K562 (cell line): ENCODE measurements at regions not wholly inside any gene's neighbourhood (a gene's known extent, or its start where the extent isn't known, plus 50 kb on each side); places are given as distances from the start of the nearest gene placed in this dataset.

Experiments used
- ATAC-seq: fragments of 200-7000 bp; cut with Tn5 transposase; 3 replicates; pipeline ENCODE4 v1.9.1; 2020; ENCODE audit warnings: moderate library complexity
- BruUV-seq: library from RNA; stranded (reverse); fragments of 400-500 nt; replicated peaks from 2 replicates; lab custom pipeline; 2021; lab: Mats Ljungman, UMichigan
- CTCF ChIA-PET: fragments of 300-600 bp; formaldehyde crosslinking; extraction: SDS; loops from one replicate; lab custom pipeline; 2021; ENCODE audit warnings: low intra/inter-chr PET ratio; lab: Yijun Ruan, JAX
- POLR2A ChIA-PET: fragments of 300-600, 350-650 bp; sonication (Branson Sonifier 250); formaldehyde crosslinking; extraction: SDS; loops from one replicate; lab custom pipeline; 2021; ENCODE audit warnings: antibody characterized with exemption, inconsistent platforms; lab: Yijun Ruan, JAX
- DNase-seq, 4 experiments: peaks; one replicate each; pipeline versions ENCODE4 v3.0.0 to v3.0.0-alpha.2; 2011 to 2018; ENCODE audit warnings: low spot score in 3 of 4, mixed read lengths in 3 of 4; ENCODE audit errors: extremely low read depth in 1 of 4
- FAIRE-seq: peaks from 2 replicates; lab custom pipeline; 2011; peaks lifted over from hg19 to GRCh38; lab: Jason Lieb, UNC
- H2AFZ ChIP-seq: 2 replicates; pipeline ENCODE4 v1.6.0; 2011; ENCODE audit warnings: low read depth, low read length, control low read depth, inconsistent platforms
- H3K27ac ChIP-seq: fragments of 200-600 bp; 3 replicates; pipeline ENCODE4 v1.8.0; 2011; ENCODE audit warnings: low read depth, mild to moderate bottlenecking, control low read depth, inconsistent platforms, low read length, moderate library complexity, mixed read lengths; ENCODE audit errors: extremely low read depth
- H3K27me3 ChIP-seq, 2 experiments: fragments of 300-600 bp in 1 of 2; 2 replicates in 1 of 2; 3 replicates in 1 of 2; pipeline versions ENCODE4 v1.6.0 to v1.8.0; 2011; ENCODE audit warnings: inconsistent platforms in 2 of 2, low read length in 2 of 2, mild to moderate bottlenecking in 1 of 2, mixed read lengths in 1 of 2, moderate library complexity in 1 of 2; ENCODE audit not compliant: control insufficient read depth in 2 of 2, insufficient read depth in 2 of 2
- H3K36me3 ChIP-seq: fragments of 300-600 bp; 3 replicates; pipeline ENCODE4 v1.8.0; 2011; ENCODE audit warnings: mild to moderate bottlenecking, low read length, inconsistent platforms; ENCODE audit not compliant: control insufficient read depth, insufficient read depth
- H3K4me1 ChIP-seq, 2 experiments: fragments of 200-600 bp in 1 of 2; replicated peaks in 1 of 2; 2 replicates in 1 of 2; 3 replicates in 1 of 2; pipeline versions ENCODE4 v1.5.1 to v1.8.0; 2011; ENCODE audit warnings: inconsistent platforms in 2 of 2, low read length in 2 of 2, mild to moderate bottlenecking in 1 of 2, mixed read lengths in 1 of 2, moderate library complexity in 1 of 2; ENCODE audit not compliant: control insufficient read depth in 2 of 2, insufficient read depth in 2 of 2
- H3K4me2 ChIP-seq: 2 replicates; pipeline ENCODE4 v1.6.1; 2011; ENCODE audit warnings: low read length, control low read depth, inconsistent platforms, mixed read lengths; ENCODE audit not compliant: insufficient read depth
- H3K4me3 ChIP-seq: fragments of 200-600 bp; sonication (generic), shearing (Covaris generic); 2 replicates; pipeline ENCODE4 v1.5.1; 2016; ENCODE audit warnings: control low read depth, inconsistent platforms
- H3K79me2 ChIP-seq: fragments of 200-600 bp; 3 replicates; pipeline ENCODE4 v1.8.0; 2011; ENCODE audit warnings: low read length, inconsistent platforms; ENCODE audit not compliant: control insufficient read depth, insufficient read depth
- H3K9ac ChIP-seq, 2 experiments: 2 replicates each; pipeline versions ENCODE4 v1.6.0 to v1.6.1; 2011; ENCODE audit warnings: low read depth in 2 of 2, low read length in 2 of 2, control low read depth in 1 of 2, inconsistent platforms in 1 of 2, mild to moderate bottlenecking in 1 of 2, mixed read lengths in 1 of 2; ENCODE audit not compliant: insufficient read depth in 1 of 2
- H3K9me1 ChIP-seq: one replicate; pipeline ENCODE4 v1.6.0; 2011; ENCODE audit warnings: inconsistent platforms, mild to moderate bottlenecking, low read length, moderate library complexity; ENCODE audit not compliant: control insufficient read depth, insufficient read depth
- H3K9me3 ChIP-seq: replicated peaks from 2 replicates; pipeline ENCODE4 v1.5.1; 2011; ENCODE audit warnings: low read depth, low read length, inconsistent platforms; ENCODE audit not compliant: control insufficient read depth, insufficient read depth
- H4K20me1 ChIP-seq: replicated peaks from 2 replicates; pipeline ENCODE4 v1.6.1; 2011; ENCODE audit warnings: low read length, inconsistent platforms, mixed read lengths; ENCODE audit not compliant: control insufficient read depth, insufficient read depth
- ARID3A ChIP-seq: IDR thresholded peaks from 2 replicates; pipeline ENCODE4 v1.6.1; 2012; ENCODE audit warnings: low read depth, low read length, improper control_type of control experiment, borderline replicate concordance
- BHLHE40 ChIP-seq: IDR thresholded peaks from 2 replicates; pipeline ENCODE4 v1.6.1; 2011; ENCODE audit warnings: low read length, improper control_type of control experiment
- CREBBP ChIP-seq: IDR thresholded peaks from one replicate; pipeline ENCODE4 v1.6.1; 2012; ENCODE audit warnings: low read depth, mild to moderate bottlenecking, control low read depth, inconsistent platforms, low read length
- ID3 ChIP-seq, 2 experiments: fragments of 250-450 bp in 1 of 2; fragments of 450-650 bp in 1 of 2; sonication (Bioruptor Pico) in 1 of 2; IDR thresholded peaks; 2 replicates each; pipeline versions ENCODE4 v1.6.1 to v1.8.0; 2016 to 2021; ENCODE audit warnings: mild to moderate bottlenecking in 2 of 2, moderate library complexity in 2 of 2, missing compliant biosample characterization in 1 of 2, missing genetic modification characterization in 1 of 2
- MECOM ChIP-seq: fragments of 250-450 bp; sonication (Bioruptor Pico); IDR thresholded peaks from 2 replicates; pipeline ENCODE4 v1.8.0; 2022; ENCODE audit warnings: inconsistent platforms
- PYGO2 ChIP-seq: fragments of 450-650 bp; IDR thresholded peaks from 2 replicates; pipeline ENCODE4 v1.6.1; 2016; ENCODE audit warnings: mild to moderate bottlenecking, missing genetic modification characterization, moderate library complexity, missing compliant biosample characterization
- SRSF3 ChIP-seq: fragments of 200-400 bp; formaldehyde crosslinking; IDR thresholded peaks from 2 replicates; pipeline ENCODE4 v1.6.1; 2016; ENCODE audit warnings: mild to moderate bottlenecking, low read length, moderate library complexity; ENCODE audit not compliant: insufficient read depth
- ZBTB40 ChIP-seq, 2 experiments: fragments of 450-650 bp in 1 of 2; sonication (generic) in 1 of 2; formaldehyde crosslinking in 1 of 2; IDR thresholded peaks; 2 replicates each; pipeline versions ENCODE4 v1.7.1 to v1.9.0; 2016 to 2022; ENCODE audit warnings: inconsistent platforms in 1 of 2, mild to moderate bottlenecking in 1 of 2, missing genetic modification reagents in 1 of 2
- ZNF133 ChIP-seq: fragments of 250-450 bp; sonication (Bioruptor Pico); IDR thresholded peaks from 2 replicates; pipeline ENCODE4 v1.4.0; 2020; ENCODE audit warnings: mild to moderate bottlenecking
- ZNF143 ChIP-seq: sonication (generic); formaldehyde crosslinking; IDR thresholded peaks from 2 replicates; pipeline ENCODE4 v1.9.0; 2022; ENCODE audit warnings: mild to moderate bottlenecking, missing genetic modification reagents
- ZNF584 ChIP-seq: fragments of 200-800 bp; sonication (Bioruptor generic); IDR thresholded peaks from 2 replicates; pipeline ENCODE4 v1.6.1; 2016; ENCODE audit warnings: low read depth, mild to moderate bottlenecking, missing genetic modification characterization, missing compliant biosample characterization
- WGBS: fragments of 100-300 bp; shearing (Covaris generic); methylation state at CpG from one replicate; pipeline ENCODE4 v1.1.6; 2016; ENCODE audit warnings: low coverage, mixed read lengths; ENCODE audit not compliant: insufficient coverage; ENCODE audit errors: missing lambda C conversion rate; 5-methylcytosine and 5-hydroxymethylcytosine counted together
- in situ Hi-C: fragments of 300-500 bp; cut with MboI; formaldehyde crosslinking; loops from 4 replicates; pipeline ENCODE4 v1.15.0; 2018; ENCODE audit warnings: inconsistent platforms, mixed read lengths
- intact Hi-C: fragments of 100-400 bp; cut with micrococcal nuclease; formaldehyde crosslinking; loops from 2 replicates; pipeline ENCODE4 v1.14.2; 2022

GRCh38 chr1:189941922-189942321 is 535.7 kb downstream of the BRINP3 start:
- DNase-seq (no peak), FAIRE-seq (no peak), ATAC-seq (no peak)
- no peaks in the 10 kb centered on the region for H4K20me1 ChIP-seq
- POLR2A ChIA-PET: no interaction called here
- no peaks in the 10 kb centered on the region for H3K36me3 ChIP-seq
- 0% methylated on average over 1 of the region's 1 CpG for WGBS
- H3K9me3 ChIP-seq: no peaks in the 10 kb centered on the region
- no TSS peak for BruUV-seq
- H3K9me1 ChIP-seq: no peaks in the 10 kb centered on the region
- no peaks in the 10 kb centered on the region for H3K4me1 ChIP-seq
- H3K9ac ChIP-seq: no peak overlapping the region
- in situ Hi-C loops: no loop called here
- CTCF ChIA-PET: no interaction called here
- no peaks in the 10 kb centered on the region for H3K27me3 ChIP-seq
- no peak overlapping the region for H3K4me3 ChIP-seq
- no peak overlapping the region for H3K27ac ChIP-seq
- no peak overlapping the region for H2AFZ ChIP-seq
- no peaks in the 10 kb centered on the region for H3K79me2 ChIP-seq
- H3K4me2 ChIP-seq: no peak overlapping the region
- intact Hi-C loops: no loop called here
- TF ChIP-seq SRSF3 (no peak), ID3 (CRISPR knock-in tag; IDR thresholded peaks at IDR 0.05) (no peak), ID3 (tag; IDR thresholded peaks at IDR 0.05) (no peak), PYGO2 (tag) (no peak), ZBTB40 (IDR thresholded peaks at IDR 0.05) (no peak), ZBTB40 (CRISPR knock-in tag; IDR thresholded peaks at IDR 0.05) (no peak), BHLHE40 (no peak), CREBBP (no peak), MECOM (CRISPR knock-in tag) (no peak), ZNF133 (CRISPR knock-in tag) (no peak), ZNF143 (CRISPR knock-in tag) (no peak), ZNF584 (CRISPR knock-in tag) (no peak), ARID3A (no peak)
